ENCODE measurements at regions not wholly inside any gene's neighbourhood (a gene's known extent, or its start where the extent isn't known, plus 50 kb on each side); places are given as distances from the start of the nearest gene placed in this dataset.

GRCh38 chr2:147538821-147539220 is 306.0 kb upstream of the ACVR2A start:
- no CpG with 5 or more reads among the region's 3 CpGs for WGBS (ENCODE audit: extremely low coverage, insufficient read length, low lambda C conversion rate)
- Histone ChIP-seq H2AK5ac (ENCODE audit: insufficient read length, low read length) (no peak overlapping the region), H2BK5ac (ENCODE audit: insufficient read length, low read length) (no peak overlapping the region), H2AFZ (ENCODE audit: low read length) (no peak overlapping the region), H3K18ac (ENCODE audit: insufficient read length, low read depth, low read length) (no peak overlapping the region), H3K23ac (ENCODE audit: insufficient read length, low read depth, low read length) (no peak overlapping the region), H3T11ph (ENCODE audit: low read length) (no peak overlapping the region), H3K27me3 (ENCODE audit: insufficient read depth, low read length) (no peaks in the 10 kb centered on the region), H4K91ac (ENCODE audit: insufficient read length, low read depth, low read length) (no peak overlapping the region), H2BK20ac (ENCODE audit: low read depth, low read length, poor library complexity, severe bottlenecking) (no peak overlapping the region), H3K4me1 (ENCODE audit: insufficient read depth, low read length) (no peaks in the 10 kb centered on the region), H3K14ac (ENCODE audit: insufficient read depth, low read length) (no peak overlapping the region), H4K8ac (replicated peaks; ENCODE audit: insufficient read length, low read depth, low read length) (no peak overlapping the region), H3K27ac (ENCODE audit: insufficient read length, low read depth, low read length) (no peak overlapping the region), H3K9ac (ENCODE audit: extremely low read depth, insufficient read length, low read length) (no peak overlapping the region), H3K4ac (ENCODE audit: low read depth, low read length) (no peak overlapping the region), H3K23me2 (ENCODE audit: insufficient read length, low read depth, low read length, poor library complexity, severe bottlenecking) (no peaks in the 10 kb centered on the region), H3K4me2 (ENCODE audit: insufficient read depth, insufficient read length, low read length) (no peak overlapping the region), H3K79me1 (ENCODE audit: insufficient read depth, low read depth, low read length, poor library complexity, severe bottlenecking) (no peaks in the 10 kb centered on the region), H4K20me1 (ENCODE audit: control insufficient read depth, insufficient read depth, insufficient read length) (no peaks in the 10 kb centered on the region), H2BK12ac (ENCODE audit: insufficient read length, low read depth, low read length) (no peak overlapping the region), H3K79me2 (ENCODE audit: insufficient read depth, low read length) (no peaks in the 10 kb centered on the region), H2BK120ac (ENCODE audit: low read depth, low read length, poor library complexity, severe bottlenecking) (no peak overlapping the region), H3K9me3 (ENCODE audit: control insufficient read depth, low read depth, low read length) (no peaks in the 10 kb centered on the region), H2BK15ac (ENCODE audit: low read depth, low read length) (no peak overlapping the region), H3K56ac (ENCODE audit: insufficient read length, low read depth, low read length) (no peak overlapping the region), H4K5ac (ENCODE audit: insufficient read length, low read depth, low read length) (no peak overlapping the region)
- Mint-ChIP-seq H3K4me3 (no peak overlapping the region), H3K27me3 (ENCODE audit: low read depth) (no peaks in the 10 kb centered on the region; the same call in 1 of the 2 replicates), H3K4me1 (no peaks in the 10 kb centered on the region), H3K36me3 (ENCODE audit: insufficient read depth in 1 of 3, low read depth in 3 of 3) (no peaks in the 10 kb centered on the region; a peak in 1 of 7 replicates), H3K9me3 (no peaks in the 10 kb centered on the region; a peak in 1 of 5 replicates), H3K27ac (no peak overlapping the region)
- TF ChIP-seq, protein P1, sequence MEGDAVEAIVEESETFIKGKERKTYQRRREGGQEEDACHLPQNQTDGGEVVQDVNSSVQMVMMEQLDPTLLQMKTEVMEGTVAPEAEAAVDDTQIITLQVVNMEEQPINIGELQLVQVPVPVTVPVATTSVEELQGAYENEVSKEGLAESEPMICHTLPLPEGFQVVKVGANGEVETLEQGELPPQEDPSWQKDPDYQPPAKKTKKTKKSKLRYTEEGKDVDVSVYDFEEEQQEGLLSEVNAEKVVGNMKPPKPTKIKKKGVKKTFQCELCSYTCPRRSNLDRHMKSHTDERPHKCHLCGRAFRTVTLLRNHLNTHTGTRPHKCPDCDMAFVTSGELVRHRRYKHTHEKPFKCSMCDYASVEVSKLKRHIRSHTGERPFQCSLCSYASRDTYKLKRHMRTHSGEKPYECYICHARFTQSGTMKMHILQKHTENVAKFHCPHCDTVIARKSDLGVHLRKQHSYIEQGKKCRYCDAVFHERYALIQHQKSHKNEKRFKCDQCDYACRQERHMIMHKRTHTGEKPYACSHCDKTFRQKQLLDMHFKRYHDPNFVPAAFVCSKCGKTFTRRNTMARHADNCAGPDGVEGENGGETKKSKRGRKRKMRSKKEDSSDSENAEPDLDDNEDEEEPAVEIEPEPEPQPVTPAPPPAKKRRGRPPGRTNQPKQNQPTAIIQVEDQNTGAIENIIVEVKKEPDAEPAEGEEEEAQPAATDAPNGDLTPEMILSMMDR (conservative IDR thresholded peaks at IDR 0.05), result no peak
- no peak for DNase-seq
